GM21390 (cell line): ENCODE measurements at regions not wholly inside any gene's neighbourhood (a gene's known extent, or its start where the extent isn't known, plus 50 kb on each side); places are given as distances from the start of the nearest gene placed in this dataset.

ENCODE experiments used
- ATAC-seq: cut with Tn5 transposase; IDR thresholded peaks from one replicate; pipeline ENCODE4 v1.9.1; 2021; ENCODE audit not compliant: unreplicated experiment

- ATAC-seq, result no peak
Observed at GRCh38 chr9:119781886-119782285, 412.7 kb upstream of the BRINP1 start.

- no peak for ATAC-seq
Observed at GRCh38 chr9:119775410-119775809, 406.2 kb upstream of the BRINP1 start.

- no peak for ATAC-seq
Observed at GRCh38 chr9:119773823-119774222, 404.6 kb upstream of the BRINP1 start.

GRCh38 chr9:119771341-119771740 is 402.1 kb upstream of the BRINP1 start:
- ATAC-seq, result no peak

- no peak for ATAC-seq
Observed at GRCh38 chr9:119768266-119768665, 399.0 kb upstream of the BRINP1 start.

- ATAC-seq, result no peak
Observed at GRCh38 chr9:119765632-119766175, 396.5 kb upstream of the BRINP1 start.

GRCh38 chr9:119763260-119763659 is 394.0 kb upstream of the BRINP1 start:
- no peak for ATAC-seq

- no peak for ATAC-seq
Observed at GRCh38 chr9:119761812-119762211, 392.6 kb upstream of the BRINP1 start.

- ATAC-seq, result no peak
Observed at GRCh38 chr9:119758990-119759389, 389.8 kb upstream of the BRINP1 start.

GRCh38 chr9:119758241-119758640 is 389.0 kb upstream of the BRINP1 start:
- no peak for ATAC-seq

GRCh38 chr9:119739476-119739875 is 370.2 kb upstream of the BRINP1 start:
- no peak for ATAC-seq

GRCh38 chr9:119736491-119737454 is 367.5 kb upstream of the BRINP1 start:
- ATAC-seq, result peak; percentile 100

GRCh38 chr9:119727988-119728387 is 358.8 kb upstream of the BRINP1 start:
- no peak for ATAC-seq

GRCh38 chr9:119726035-119726434 is 356.8 kb upstream of the BRINP1 start:
- no peak for ATAC-seq

- ATAC-seq, result no peak
Observed at GRCh38 chr9:119722384-119722783, 353.1 kb upstream of the BRINP1 start.

- no peak for ATAC-seq
Observed at GRCh38 chr9:119712325-119712724, 343.1 kb upstream of the BRINP1 start.

- ATAC-seq, result no peak
Observed at GRCh38 chr9:119709431-119709830, 340.2 kb upstream of the BRINP1 start.

GRCh38 chr9:119707228-119707845 is 338.1 kb upstream of the BRINP1 start:
- no peak for ATAC-seq

GRCh38 chr9:119701651-119702050 is 332.4 kb upstream of the BRINP1 start:
- ATAC-seq, result no peak

- ATAC-seq, result no peak
Observed at GRCh38 chr9:119698535-119698934, 329.3 kb upstream of the BRINP1 start.

GRCh38 chr9:119697996-119698395 is 328.8 kb upstream of the BRINP1 start:
- no peak for ATAC-seq

GRCh38 chr9:119689879-119690278 is 320.6 kb upstream of the BRINP1 start:
- ATAC-seq, result no peak
